NCI-H2227 (cell line): ENCODE measurements at regions not wholly inside any gene's neighbourhood (a gene's known extent, or its start where the extent isn't known, plus 50 kb on each side); places are given as distances from the start of the nearest gene placed in this dataset.
A peak's percentile ranks its signal among the peaks of the same experiment; 100 is the strongest.

ENCODE experiments used
- DNase-seq: peaks from one replicate; lab custom pipeline; 2025; ENCODE audit not compliant: unreplicated experiment; lab: John Stamatoyannopoulos, UW

GRCh38 chr13:106917673-106918556, 350.0 kb upstream of the ARGLU1 start:
- peak; percentile 64 for DNase-seq

DNA sequence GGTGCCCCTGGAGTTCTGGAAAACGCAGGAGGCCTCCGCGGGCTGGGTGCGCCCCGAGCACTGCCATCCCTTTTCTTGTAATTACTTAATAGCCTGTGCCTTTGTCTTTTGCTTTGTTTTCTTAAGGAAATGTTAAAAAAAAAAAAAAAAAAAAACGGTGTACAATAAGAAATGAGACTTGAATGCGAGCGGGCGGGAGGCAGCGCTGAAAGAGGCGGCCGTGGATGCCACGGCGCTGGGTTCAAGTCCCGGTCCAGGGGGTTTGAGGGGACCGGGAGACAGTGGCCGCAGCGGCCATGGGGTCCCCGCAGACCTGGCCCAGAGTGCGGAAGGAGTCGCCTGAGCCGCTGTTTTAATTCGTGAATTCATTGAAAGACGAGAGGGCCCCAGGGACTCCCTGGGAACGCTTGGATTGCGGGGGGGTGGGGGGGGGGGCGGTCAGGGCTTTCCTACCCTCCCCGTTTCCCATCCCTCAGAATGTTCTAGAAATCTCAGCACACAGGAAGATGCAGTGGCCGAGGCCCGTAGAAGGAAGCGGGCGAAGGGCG, 349.2 kb upstream of the ARGLU1 start:
- DNase-seq: no peak

- no peak for DNase-seq
These were observed 348.5 kb upstream of the ARGLU1 start for GRCh38 chr13:106916329-106916976.

GRCh38 chr13:106915146-106915545, 347.2 kb upstream of the ARGLU1 start:
- DNase-seq: no peak

GRCh38 chr13:106911627-106912026, 343.7 kb upstream of the ARGLU1 start:
- no peak for DNase-seq

DNA sequence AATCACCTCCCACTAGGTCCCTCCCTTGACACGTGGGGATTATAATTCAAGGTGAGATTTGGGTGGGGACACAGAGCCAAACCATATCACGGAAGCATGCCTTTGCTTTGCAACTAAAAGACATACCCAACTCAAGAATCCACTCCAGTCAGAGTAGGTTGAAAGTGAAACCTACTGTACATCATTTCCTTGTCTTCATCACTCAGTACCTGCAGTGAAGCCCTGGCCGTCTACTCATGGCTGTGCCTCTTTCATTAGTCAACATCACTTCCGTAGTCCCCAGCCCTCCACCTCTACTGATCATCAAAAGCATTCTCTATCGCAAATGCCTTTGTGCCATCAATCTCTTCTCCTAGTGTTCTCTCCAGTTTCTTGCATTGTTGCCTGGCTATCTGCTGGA, 343.1 kb upstream of the ARGLU1 start:
- no peak for DNase-seq

- DNase-seq: no peak
These were observed 338.6 kb upstream of the ARGLU1 start for GRCh38 chr13:106906426-106906996.

DNA sequence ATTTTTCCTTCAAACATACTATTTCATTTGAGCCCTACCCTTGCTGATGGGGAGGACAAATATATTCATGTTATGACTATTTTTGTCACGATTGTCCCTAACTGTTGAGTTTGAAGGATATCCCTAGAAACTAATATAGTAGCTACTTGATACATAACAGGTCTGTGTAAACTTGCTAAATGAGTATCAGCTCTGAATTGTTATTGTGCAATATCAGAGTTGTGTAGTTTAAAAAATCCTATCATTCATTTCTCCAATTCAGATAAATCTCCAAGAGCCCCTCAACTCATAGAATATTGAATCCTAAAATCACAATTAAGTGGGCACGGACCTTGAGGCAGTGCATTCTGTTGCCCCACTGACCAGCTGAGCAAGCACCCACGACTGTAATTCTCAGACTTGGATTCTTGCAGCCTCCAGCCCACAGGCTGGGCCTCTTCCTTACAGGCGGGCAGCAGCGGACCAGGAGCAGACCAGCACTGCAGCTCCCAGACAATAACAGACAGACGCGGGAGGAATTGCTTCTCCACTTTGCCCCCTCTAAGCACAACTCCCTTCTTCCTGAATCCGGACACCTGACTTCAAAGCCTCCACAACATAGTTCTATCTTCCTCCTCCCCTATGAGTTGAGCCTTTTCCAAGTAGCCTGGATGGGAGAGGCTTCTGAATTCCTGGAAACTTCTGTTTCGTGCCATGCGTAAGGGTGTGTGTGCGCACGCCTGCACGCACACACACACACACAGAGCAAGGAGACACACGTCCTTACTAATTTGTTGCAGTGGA, 337.6 kb upstream of the ARGLU1 start:
- no peak for DNase-seq

GRCh38 chr13:106899442-106899841, 331.5 kb upstream of the ARGLU1 start:
- no peak for DNase-seq

- DNase-seq: no peak
These were observed 330.3 kb upstream of the ARGLU1 start for GRCh38 chr13:106898231-106898630.

DNA sequence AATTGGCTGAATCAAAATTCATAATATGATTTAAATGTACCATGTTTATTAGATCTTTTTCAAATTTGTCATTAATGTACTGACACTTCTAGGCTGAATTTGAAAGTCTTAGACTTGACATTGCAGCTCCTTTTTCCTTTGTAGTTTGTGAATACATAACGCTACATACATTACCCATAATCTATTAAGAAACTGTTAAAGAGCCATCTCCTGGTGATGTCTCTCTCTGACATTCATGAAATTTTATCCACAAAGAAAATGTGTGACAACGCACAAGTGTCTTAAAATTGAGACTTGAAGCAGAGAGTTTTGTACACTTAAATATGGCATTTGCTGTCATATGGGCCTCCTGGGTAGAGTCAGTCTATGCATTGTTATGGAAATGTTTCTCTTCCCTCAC, 320.2 kb upstream of the ARGLU1 start:
- DNase-seq: no peak

- DNase-seq: no peak
These were observed 319.7 kb upstream of the ARGLU1 start for GRCh38 chr13:106887686-106888085.

- no peak for DNase-seq
These were observed 316.0 kb upstream of the ARGLU1 start for GRCh38 chr13:106883976-106884375.

- no peak for DNase-seq
These were observed 314.3 kb upstream of the ARGLU1 start for GRCh38 chr13:106882246-106882645.

GRCh38 chr13:106879806-106880205, 311.9 kb upstream of the ARGLU1 start:
- DNase-seq: no peak

DNA sequence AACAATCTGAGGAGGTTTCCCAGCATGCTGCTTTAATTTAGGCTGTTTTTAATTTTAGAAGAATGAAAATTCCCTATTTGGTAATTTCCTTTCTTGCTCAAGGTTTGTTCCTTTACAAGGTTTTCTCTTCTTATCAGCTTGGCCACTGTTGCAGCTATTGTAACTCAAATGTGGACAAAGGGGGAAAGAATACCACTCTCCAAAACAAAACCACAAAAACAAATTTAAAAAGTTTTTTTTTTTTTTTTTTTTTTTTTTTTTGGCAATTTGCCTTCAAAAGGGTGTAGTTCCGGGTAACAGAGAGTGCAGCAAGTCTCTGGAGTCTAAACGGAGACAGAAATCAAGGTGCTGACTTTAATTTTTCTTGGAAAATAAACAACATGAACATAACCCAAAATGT, 306.4 kb upstream of the ARGLU1 start:
- no peak for DNase-seq

GRCh38 chr13:106873810-106874209, 305.9 kb upstream of the ARGLU1 start:
- DNase-seq: no peak

GRCh38 chr13:106867249-106867648, 299.3 kb upstream of the ARGLU1 start:
- DNase-seq: no peak

DNA sequence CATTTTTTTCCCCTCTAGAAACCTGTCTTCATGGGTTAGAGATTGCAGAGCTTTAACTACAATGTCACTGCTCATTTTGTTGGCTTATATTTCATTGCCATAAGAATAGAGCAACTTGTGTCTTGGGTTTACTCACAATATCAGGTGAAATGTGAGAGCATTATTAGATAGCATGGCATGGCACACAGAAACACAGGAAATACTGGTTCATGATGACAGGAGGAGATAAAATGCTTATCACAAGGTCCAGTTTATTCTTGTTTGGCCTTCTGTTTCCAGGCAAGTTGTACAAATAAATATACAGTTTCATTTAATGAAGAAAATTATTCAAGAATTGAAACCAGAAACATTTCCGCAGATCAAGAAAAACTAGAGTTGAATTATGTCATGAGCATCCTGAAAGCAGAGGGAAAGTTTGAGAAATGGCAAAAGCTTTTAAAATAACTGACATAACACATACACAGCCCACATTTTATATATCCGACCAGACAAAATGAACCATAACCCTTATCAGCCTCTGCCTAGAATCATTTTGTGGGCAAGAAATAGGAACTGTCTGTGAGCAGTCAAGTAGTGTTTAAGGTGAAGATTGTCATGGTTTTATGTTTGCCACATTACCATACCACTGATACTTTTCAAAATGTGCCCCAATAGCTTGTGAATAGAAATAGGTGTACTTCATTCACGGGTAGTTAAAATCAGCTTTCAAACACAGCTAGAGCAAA, 297.9 kb upstream of the ARGLU1 start:
- DNase-seq: no peak

- DNase-seq: no peak
These were observed 291.6 kb upstream of the ARGLU1 start for GRCh38 chr13:106859533-106859904.
